ENCODE measurements at regions not wholly inside any gene's neighbourhood (a gene's known extent, or its start where the extent isn't known, plus 50 kb on each side); places are given as distances from the start of the nearest gene placed in this dataset.

- H3K4me3 ChIP-seq, result peak overlapping the region; percentile 54
- intact Hi-C loops (cut with micrococcal nuclease; ENCODE audit: unreplicated experiment), result loop anchor here (2.0 to 10.0 kb wide), 2 partner anchors 93 to 203 kb away; partner anchors contain the start of gene GNE
- FAIRE-seq, result no peak
- TF ChIP-seq TARDBP (IDR thresholded peaks at IDR 0.05; ENCODE audit: borderline replicate concordance) (no peak), ESRRA (IDR thresholded peaks at IDR 0.05; ENCODE audit: low read length) (no peak), PRDM15 (CRISPR knock-in tag; IDR thresholded peaks at IDR 0.05) (no peak), LARP7 (IDR thresholded peaks at IDR 0.05) (no peak), USF1 (IDR thresholded peaks at IDR 0.05; ENCODE audit: borderline replicate concordance, extremely low read length, insufficient read depth, low read depth, low read length) (no peak), GATAD2B (conservative IDR thresholded peaks at IDR 0.05; ENCODE audit: low read depth) (no peak), RELA (IDR thresholded peaks at IDR 0.05; ENCODE audit: borderline replicate concordance, partially characterized antibody) (no peak), NKRF (conservative IDR thresholded peaks at IDR 0.05) (no peak), ELK1 (IDR thresholded peaks at IDR 0.05; ENCODE audit: low read depth, low read length) (no peak), RFX5 (IDR thresholded peaks at IDR 0.05; ENCODE audit: low read depth, low read length) (no peak), POLR2AphosphoS5 (IDR thresholded peaks at IDR 0.05; ENCODE audit: low read length) (peak; percentile 75; the same call in 1 of the 2 replicates), POLR2AphosphoS2 (IDR thresholded peaks at IDR 0.05; ENCODE audit: low read depth, low read length) (no peak), NFIC (IDR thresholded peaks at IDR 0.05; ENCODE audit: low read depth, low read length) (no peak), CBX3 (IDR thresholded peaks at IDR 0.05; ENCODE audit: borderline replicate concordance, low read depth) (no peak), MTA3 (IDR thresholded peaks at IDR 0.05; ENCODE audit: borderline replicate concordance, low read length) (no peak)
Observed at GRCh38 chr9:36457836-36458429, 57.9 kb upstream of the RNF38 start.

More at GRCh38 chr9:36457836-36458429, 57.9 kb upstream of the RNF38 start:
- Histone ChIP-seq H3K79me2 (ENCODE audit: control insufficient read depth, insufficient read depth, low read length) (peaks cover 16% of the 10 kb centered on the region), H2AFZ (ENCODE audit: control insufficient read depth, low read depth, low read length) (no peak overlapping the region), H3K4me2 (ENCODE audit: control insufficient read depth, insufficient read depth) (peak overlapping the region; percentile 9), H3K9me3 (replicated peaks; ENCODE audit: control insufficient read depth, insufficient read depth, low read length) (no peaks in the 10 kb centered on the region), H3K4me1 (ENCODE audit: control insufficient read depth, insufficient read depth, low read length) (peaks cover 14% of the 10 kb centered on the region), H4K20me1 (ENCODE audit: control insufficient read depth, insufficient read depth) (no peaks in the 10 kb centered on the region), H3K36me3 (ENCODE audit: control insufficient read depth in 2 of 2, insufficient read depth in 2 of 2, low read length in 1 of 2) (peaks cover 0 to 8% of the 10 kb centered on the region in 2 experiments; a peak in 2 of 4 replicates), H3K9ac (ENCODE audit: control insufficient read depth, insufficient read depth, low read length) (no peak overlapping the region), H3K27me3 (replicated peaks in 1 of 2; ENCODE audit: control insufficient read depth in 2 of 2, insufficient read depth in 2 of 2, low read length in 1 of 2) (no peaks in the 10 kb centered on the region), H3K27ac (ENCODE audit: control insufficient read depth, insufficient read depth) (peak overlapping the region; percentile 16)
- POLR2A ChIA-PET, result interaction anchor here (0.7 to 1.9 kb wide), 7 partner anchors 17 to 96 kb away, joined by 3 to 5 read pairs (median 4); no protein-coding TSS in a partner anchor
- RAD21 ChIA-PET (ENCODE audit: unreplicated experiment), result interaction anchor here (1.0 to 2.6 kb wide), 7 partner anchors 13 to 94 kb away, joined by 3 to 11 read pairs (median 6); no protein-coding TSS in a partner anchor
- DNase-seq (ENCODE audit: low read depth, low spot score), result no peak
- in situ Hi-C loops (cut with MboI), result no loop called here
- SMC1A ChIA-PET (ENCODE audit: uncharacterized antibody, unreplicated experiment), result interaction anchor here (0.6 to 3.2 kb wide), 8 partner anchors 14 to 98 kb away, joined by 3 to 18 read pairs (median 4); no protein-coding TSS in a partner anchor
- ATAC-seq, result peak; percentile 66
- no TSS peak for BruUV-seq (replicated peaks)
- CTCF ChIA-PET, result interaction anchor here (0.8 to 4.6 kb wide), 7 partner anchors 10 to 111 kb away, joined by 3 to 37 read pairs (median 7); no protein-coding TSS in a partner anchor
- 34% methylated on average over 7 of the region's 7 CpGs for WGBS (ENCODE audit: insufficient coverage, insufficient replicate concordance, low lambda C conversion rate, missing lambda C conversion rate)
